Smooth muscle cell (in vitro differentiated cells): ENCODE measurements at regions not wholly inside any gene's neighbourhood (a gene's known extent, or its start where the extent isn't known, plus 50 kb on each side); places are given as distances from the start of the nearest gene placed in this dataset.
"Not testable (repeated sequence)": the region's sequence is repeated elsewhere in the genome, so short reads cannot be mapped to it uniquely, and the experiment has no call there.

Experiments used
- DNase-seq: peaks from one replicate; lab custom pipeline; 2025; ENCODE audit not compliant: unreplicated experiment; lab: John Stamatoyannopoulos, UW
- H2AFZ ChIP-seq: fragments of 200-600 bp; sonication (generic); 2 replicates; pipeline ENCODE4 v1.6.0; 2016; ENCODE audit warnings: antibody characterized with exemption, low read depth, mild to moderate bottlenecking
- H3F3A ChIP-seq: fragments of 200-600 bp; sonication (generic); 2 replicates; pipeline ENCODE4 v1.6.0; 2017; ENCODE audit warnings: antibody characterized with exemption, low read depth
- H3K27ac ChIP-seq: fragments of 200-600 bp; sonication (generic); 2 replicates; pipeline ENCODE4 v1.5.1; 2016; ENCODE audit warnings: low read depth, mild to moderate bottlenecking
- H3K27me3 ChIP-seq: fragments of 200-600 bp; sonication (generic); 2 replicates; pipeline ENCODE4 v1.6.1; 2016; ENCODE audit warnings: low read depth, mild to moderate bottlenecking
- H3K36me3 ChIP-seq: fragments of 200-600 bp; sonication (generic); 2 replicates; pipeline ENCODE4 v1.5.1; 2016; ENCODE audit warnings: low read depth
- H3K4me1 ChIP-seq: fragments of 200-600 bp; sonication (generic); 2 replicates; pipeline ENCODE4 v1.5.1; 2016; ENCODE audit warnings: low read depth
- H3K4me2 ChIP-seq: fragments of 200-600 bp; sonication (generic); 2 replicates; pipeline ENCODE4 v1.6.0; 2016; ENCODE audit warnings: mild to moderate bottlenecking
- H3K4me3 ChIP-seq: fragments of 200-600 bp; sonication (generic); 2 replicates; pipeline ENCODE4 v1.5.1; 2016; ENCODE audit warnings: mild to moderate bottlenecking
- H3K79me2 ChIP-seq: fragments of 200-600 bp; sonication (generic); 2 replicates; pipeline ENCODE4 v1.6.0; 2016; ENCODE audit warnings: low read depth, mild to moderate bottlenecking
- H3K9ac ChIP-seq: fragments of 200-600 bp; sonication (generic); 2 replicates; pipeline ENCODE4 v1.6.0; 2016; ENCODE audit warnings: low read depth
- H3K9me3 ChIP-seq: fragments of 200-600 bp; sonication (generic); replicated peaks from 2 replicates; pipeline ENCODE4 v1.5.1; 2016; ENCODE audit warnings: low read depth
- H4K20me1 ChIP-seq: fragments of 200-600 bp; sonication (generic); 2 replicates; pipeline ENCODE4 v1.6.0; 2016; ENCODE audit warnings: low read depth
- WGBS: methylation state at CpG from one replicate; pipeline ENCODE4 v1.1.7; 2016; ENCODE audit warnings: low lambda C conversion rate; 5-methylcytosine and 5-hydroxymethylcytosine counted together
- TF ChIP-seq, protein P1 (sequence below): fragments of 200-600 bp; sonication (generic); IDR thresholded peaks from 2 replicates; pipeline ENCODE4 v1.5.1; 2017; ENCODE audit warnings: borderline replicate concordance, mild to moderate bottlenecking, antibody characterized with exemption; ENCODE audit not compliant: insufficient read depth, poor library complexity, severe bottlenecking

DNA sequence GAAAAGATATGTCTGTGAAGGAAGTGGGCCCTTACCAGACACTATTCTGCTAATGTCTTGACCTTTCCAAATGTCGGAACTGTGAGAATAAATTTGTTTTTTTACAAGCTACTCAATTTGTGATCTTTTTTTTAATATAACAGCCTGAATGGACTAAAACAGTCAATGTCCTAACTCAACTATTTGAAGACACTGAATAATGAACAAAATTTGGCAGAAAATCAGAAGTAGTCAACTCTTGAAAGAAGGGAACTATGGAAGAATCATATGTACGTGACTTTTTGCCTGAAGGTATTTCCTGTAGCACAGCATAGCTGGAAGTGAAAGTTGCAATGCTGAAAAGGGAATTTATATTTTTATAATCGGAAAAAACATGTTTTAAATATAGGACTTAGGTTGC lies 351.8 kb upstream of the TFPI start:
- Histone ChIP-seq H3K4me2 (no peak overlapping the region), H3F3A (no peaks in the 10 kb centered on the region), H4K20me1 (no peaks in the 10 kb centered on the region), H3K27me3 (no peaks in the 10 kb centered on the region), H2AFZ (no peak overlapping the region), H3K4me1 (no peaks in the 10 kb centered on the region), H3K79me2 (no peaks in the 10 kb centered on the region), H3K4me3 (no peak overlapping the region), H3K9me3 (no peaks in the 10 kb centered on the region), H3K27ac (no peak overlapping the region), H3K36me3 (no peaks in the 10 kb centered on the region), H3K9ac (no peak overlapping the region)
- TF ChIP-seq, protein P1, sequence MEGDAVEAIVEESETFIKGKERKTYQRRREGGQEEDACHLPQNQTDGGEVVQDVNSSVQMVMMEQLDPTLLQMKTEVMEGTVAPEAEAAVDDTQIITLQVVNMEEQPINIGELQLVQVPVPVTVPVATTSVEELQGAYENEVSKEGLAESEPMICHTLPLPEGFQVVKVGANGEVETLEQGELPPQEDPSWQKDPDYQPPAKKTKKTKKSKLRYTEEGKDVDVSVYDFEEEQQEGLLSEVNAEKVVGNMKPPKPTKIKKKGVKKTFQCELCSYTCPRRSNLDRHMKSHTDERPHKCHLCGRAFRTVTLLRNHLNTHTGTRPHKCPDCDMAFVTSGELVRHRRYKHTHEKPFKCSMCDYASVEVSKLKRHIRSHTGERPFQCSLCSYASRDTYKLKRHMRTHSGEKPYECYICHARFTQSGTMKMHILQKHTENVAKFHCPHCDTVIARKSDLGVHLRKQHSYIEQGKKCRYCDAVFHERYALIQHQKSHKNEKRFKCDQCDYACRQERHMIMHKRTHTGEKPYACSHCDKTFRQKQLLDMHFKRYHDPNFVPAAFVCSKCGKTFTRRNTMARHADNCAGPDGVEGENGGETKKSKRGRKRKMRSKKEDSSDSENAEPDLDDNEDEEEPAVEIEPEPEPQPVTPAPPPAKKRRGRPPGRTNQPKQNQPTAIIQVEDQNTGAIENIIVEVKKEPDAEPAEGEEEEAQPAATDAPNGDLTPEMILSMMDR, result no peak
- DNase-seq, result no peak
- WGBS, result 92% methylated on average over 3 of the region's 3 CpGs

DNA sequence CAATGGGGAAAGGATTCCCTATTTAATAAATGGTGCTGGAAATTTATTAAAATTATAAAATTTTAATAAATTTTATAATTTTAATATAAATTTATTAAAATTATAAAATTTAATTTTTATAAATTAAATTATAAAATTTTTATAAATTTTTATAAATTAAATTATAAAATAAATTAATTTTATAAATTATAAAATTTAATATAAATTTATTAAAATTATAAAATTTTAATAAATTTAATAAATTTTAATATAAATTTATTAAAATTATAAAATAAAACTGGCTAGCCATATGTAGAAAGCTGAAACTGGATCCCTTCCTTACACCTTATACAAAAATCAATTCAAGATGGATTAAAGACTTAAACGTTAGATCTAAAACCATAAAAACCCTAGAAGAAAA lies 356.7 kb upstream of the TFPI start:
- not testable (repeated sequence) for H2AFZ ChIP-seq, H3K4me3 ChIP-seq, H3K4me1 ChIP-seq, DNase-seq, H3K27ac ChIP-seq, H3K9me3 ChIP-seq, H3K27me3 ChIP-seq, H3F3A ChIP-seq, H4K20me1 ChIP-seq, H3K4me2 ChIP-seq, H3K79me2 ChIP-seq, H3K9ac ChIP-seq, H3K36me3 ChIP-seq
- 100% methylated on average over 1 of the region's 1 CpG for WGBS

DNA sequence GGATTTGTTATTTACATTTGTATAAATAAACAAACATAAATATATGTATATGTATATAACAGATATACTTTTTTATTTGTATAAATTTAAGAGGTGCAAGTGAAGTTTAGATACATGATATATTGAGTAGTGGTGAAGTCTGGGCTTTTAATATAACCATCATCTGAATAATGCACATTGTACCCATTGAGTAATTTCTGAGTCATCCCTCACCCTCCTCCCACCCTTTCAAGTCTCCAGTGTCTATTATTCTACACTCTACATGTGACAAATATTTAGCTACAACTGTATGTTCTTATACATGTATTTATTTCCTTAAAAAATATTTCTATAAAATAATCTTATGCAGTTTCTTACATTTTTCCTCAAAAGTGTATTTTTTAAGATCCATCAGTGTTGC lies 358.7 kb upstream of the TFPI start:
- no peak overlapping the region for H3K9ac ChIP-seq
- no peak for DNase-seq
- H3K27me3 ChIP-seq, result no peaks in the 10 kb centered on the region
- H2AFZ ChIP-seq, result no peak overlapping the region
- H3K4me1 ChIP-seq, result peaks cover 4% of the 10 kb centered on the region
- H3K79me2 ChIP-seq, result no peaks in the 10 kb centered on the region
- no peak overlapping the region for H3K4me3 ChIP-seq
- no peaks in the 10 kb centered on the region for H3F3A ChIP-seq
- no peaks in the 10 kb centered on the region for H3K36me3 ChIP-seq
- no peaks in the 10 kb centered on the region for H3K9me3 ChIP-seq
- H3K27ac ChIP-seq, result no peak overlapping the region
- H4K20me1 ChIP-seq, result no peaks in the 10 kb centered on the region
- TF ChIP-seq, protein P1, result no peak
- H3K4me2 ChIP-seq, result no peak overlapping the region

DNA sequence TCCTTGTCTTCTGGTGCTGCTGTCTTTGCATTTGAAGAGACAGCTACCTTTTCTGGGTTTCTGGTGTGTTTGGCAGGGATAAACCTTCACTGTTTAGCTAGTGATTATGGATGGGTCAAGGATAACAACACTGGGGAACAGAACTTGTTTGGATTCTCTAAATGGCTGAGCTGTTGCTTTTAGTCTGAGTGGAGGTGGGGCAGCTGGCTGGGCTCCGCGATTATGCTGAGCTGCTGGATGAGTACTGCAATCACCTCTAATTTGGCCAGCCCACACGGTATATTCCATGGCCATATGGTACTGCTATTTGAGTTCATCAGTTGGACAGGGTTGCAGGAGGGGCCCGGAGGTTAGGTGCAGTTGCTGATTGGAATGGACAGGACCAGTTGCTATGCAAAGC lies 361.6 kb upstream of the TFPI start:
- Histone ChIP-seq H3K79me2 (no peaks in the 10 kb centered on the region), H3K27ac (no peak overlapping the region), H3K9me3 (no peaks in the 10 kb centered on the region), H3K4me2 (no peak overlapping the region), H3K9ac (no peak overlapping the region), H3K27me3 (no peaks in the 10 kb centered on the region), H3K4me1 (peaks cover 4% of the 10 kb centered on the region), H3K4me3 (no peak overlapping the region), H3F3A (no peaks in the 10 kb centered on the region), H3K36me3 (no peaks in the 10 kb centered on the region), H2AFZ (no peak overlapping the region), H4K20me1 (no peaks in the 10 kb centered on the region)
- TF ChIP-seq, protein P1, result no peak
- WGBS, result 84% methylated on average over 4 of the region's 4 CpGs
- DNase-seq, result no peak
